DMS 273 treated with DMSO at 0.1 percent for 48 hours (cell line): ENCODE measurements at regions not wholly inside any gene's neighbourhood (a gene's known extent, or its start where the extent isn't known, plus 50 kb on each side); places are given as distances from the start of the nearest gene placed in this dataset.

Experiments
- DNase-seq: peaks from one replicate; lab custom pipeline; 2025; lab: John Stamatoyannopoulos, UW

GRCh38 chr4:34512616-34513015, 1731.7 kb downstream of the ARAP2 start:
- DNase-seq = no peak

GRCh38 chr4:34516524-34516923, 1727.8 kb downstream of the ARAP2 start:
- no peak for DNase-seq

DNA sequence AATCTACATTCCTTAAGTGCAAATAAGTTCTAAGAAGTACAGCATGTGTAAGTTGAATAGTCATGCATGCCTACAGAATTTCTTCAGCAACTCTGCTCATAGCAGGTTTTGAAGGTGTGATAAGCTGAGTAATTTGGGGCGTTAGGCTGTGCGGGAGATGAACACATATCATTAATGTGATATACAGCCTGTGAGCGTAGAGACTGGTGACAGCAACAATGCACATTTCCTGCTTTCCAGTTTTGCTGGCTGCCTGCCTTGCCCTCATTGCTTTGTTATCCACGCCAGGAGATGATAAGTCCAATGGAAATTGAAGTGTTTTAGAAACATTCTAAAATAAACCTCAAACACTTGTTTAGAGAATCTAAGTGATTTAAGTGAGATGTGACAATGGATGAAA, 1709.4 kb downstream of the ARAP2 start:
- DNase-seq = no peak

DNA sequence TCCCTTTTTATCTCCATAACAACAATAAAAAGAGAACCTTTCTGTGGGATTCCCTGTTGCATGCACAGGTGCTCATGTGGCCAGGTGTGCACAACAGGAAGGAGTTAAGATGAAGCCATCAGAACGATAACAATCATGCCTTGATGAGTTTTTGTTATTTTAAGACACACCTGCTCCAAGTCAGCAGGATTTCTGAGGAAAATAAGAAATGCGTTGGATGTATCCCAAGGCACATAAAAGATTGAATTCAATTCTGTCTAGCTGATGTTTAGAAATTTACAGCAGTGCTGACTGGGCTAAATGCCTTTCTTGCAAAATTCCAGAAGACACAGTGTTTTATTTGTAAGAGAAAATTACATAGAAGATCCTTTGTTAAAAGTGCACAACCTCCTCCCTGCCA, 1678.2 kb downstream of the ARAP2 start:
- no peak for DNase-seq

GRCh38 chr4:34572026-34572425, 1672.3 kb downstream of the ARAP2 start:
- DNase-seq = no peak

- no peak for DNase-seq
Measured at GRCh38 chr4:34615315-34615714, 1629.0 kb downstream of the ARAP2 start.

GRCh38 chr4:34619531-34620162, 1624.7 kb downstream of the ARAP2 start:
- no peak for DNase-seq

DNA sequence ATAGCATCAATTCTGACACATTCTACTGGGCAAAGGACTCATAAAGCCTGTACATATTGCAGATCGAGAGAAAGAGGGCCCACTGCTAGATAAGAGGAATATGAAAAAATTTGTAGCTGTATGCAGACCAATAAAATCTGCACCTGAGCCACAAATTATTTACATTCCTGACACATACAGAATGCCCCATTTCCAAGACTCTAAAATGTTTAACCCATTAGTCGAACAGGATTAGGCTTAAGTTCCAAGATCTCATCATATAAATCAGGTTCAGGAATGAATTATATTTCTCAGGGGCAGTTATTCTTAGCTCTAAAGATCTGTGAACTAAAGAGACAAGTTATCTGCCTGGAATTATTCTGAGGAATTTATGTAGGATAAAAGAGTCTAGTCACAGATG, 1615.8 kb downstream of the ARAP2 start:
- no peak for DNase-seq

- DNase-seq = no peak
Measured at GRCh38 chr4:34629451-34629850, 1614.9 kb downstream of the ARAP2 start.

- DNase-seq = no peak
Measured at GRCh38 chr4:34633241-34633640, 1611.1 kb downstream of the ARAP2 start.

DNA sequence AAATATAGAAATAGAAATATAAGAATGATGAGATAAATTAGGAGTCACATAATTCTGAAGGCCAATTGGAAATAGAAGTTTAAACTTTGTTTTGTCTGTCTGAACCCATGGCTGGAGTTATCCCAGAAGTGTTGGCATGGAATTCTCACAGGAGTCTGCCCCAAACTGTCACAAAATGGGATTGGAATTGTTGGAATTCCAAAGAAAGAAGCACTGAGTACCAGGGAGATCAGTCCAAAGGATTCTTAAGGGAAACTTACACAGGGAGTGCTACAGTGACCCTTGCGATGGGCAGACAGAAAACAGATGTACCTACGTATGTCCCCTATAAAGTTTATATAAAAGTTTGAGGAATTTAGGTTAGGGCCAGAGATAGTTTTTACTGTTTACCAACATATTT, 1607.7 kb downstream of the ARAP2 start:
- no peak for DNase-seq

DNA sequence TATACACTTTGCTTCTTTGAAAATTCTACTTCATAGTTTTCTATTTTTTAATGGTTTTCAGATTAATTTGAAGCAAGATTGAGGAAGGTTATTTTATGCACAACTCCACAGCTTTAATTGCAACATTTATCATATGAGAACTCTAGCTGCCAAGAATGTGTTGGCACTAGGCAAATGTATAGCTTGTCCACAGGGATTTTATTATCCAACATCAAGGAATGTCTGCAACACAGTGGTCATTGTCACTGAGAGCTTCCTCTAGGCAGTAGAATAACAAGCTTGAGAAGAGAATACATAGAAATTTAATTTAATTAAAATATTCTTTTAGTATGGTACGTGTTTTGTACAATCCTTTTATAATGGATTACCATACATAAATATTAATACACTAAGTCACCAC, 1600.8 kb downstream of the ARAP2 start:
- DNase-seq = no peak

DNA sequence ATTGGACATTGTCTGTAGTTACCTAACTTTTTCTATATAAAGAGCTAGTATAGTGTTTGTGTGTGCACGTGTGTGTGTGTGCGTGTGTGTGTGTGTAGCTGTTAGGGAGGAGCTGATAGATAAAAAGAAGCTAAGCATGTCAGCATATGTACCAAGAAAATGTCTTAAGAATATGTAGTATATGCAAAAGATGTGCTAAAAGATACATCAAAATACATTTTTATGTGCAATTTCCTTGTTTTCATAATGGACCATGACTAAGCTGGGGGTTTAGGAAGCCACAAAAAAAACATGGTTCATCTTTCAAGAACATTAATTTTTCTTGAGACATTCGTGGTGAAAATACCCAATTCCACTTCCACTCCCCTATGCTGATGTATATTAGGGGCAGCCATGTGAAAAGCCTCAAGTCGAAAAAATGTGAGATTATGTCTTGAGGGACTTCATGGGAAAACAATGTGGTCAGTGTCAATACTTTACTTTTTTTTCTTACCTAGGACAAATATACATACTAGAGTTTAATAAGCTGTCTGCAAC, 1599.7 kb downstream of the ARAP2 start:
- DNase-seq = no peak

GRCh38 chr4:34649716-34650115, 1594.6 kb downstream of the ARAP2 start:
- no peak for DNase-seq

- DNase-seq = no peak
Measured at GRCh38 chr4:34664051-34664450, 1580.3 kb downstream of the ARAP2 start.

DNA sequence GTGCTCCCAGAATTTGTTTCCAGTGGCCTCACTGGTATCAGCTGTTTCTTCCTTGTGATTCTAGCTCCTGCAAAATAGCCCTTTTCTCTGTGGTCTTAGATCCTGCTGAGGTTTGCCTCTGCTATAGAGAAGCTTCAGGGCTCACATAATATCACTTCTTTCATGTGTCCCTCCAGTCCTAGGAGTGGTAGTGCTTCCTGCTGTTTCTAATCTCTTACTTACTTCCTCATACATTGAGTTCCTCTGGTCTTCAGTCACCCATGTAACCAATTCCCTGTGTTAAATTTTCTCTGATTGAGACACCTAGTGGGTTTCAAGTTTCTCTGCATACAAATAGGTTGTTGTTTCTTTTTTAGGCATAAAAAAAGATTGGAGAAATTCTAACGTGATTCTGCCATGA, 1567.9 kb downstream of the ARAP2 start:
- no peak for DNase-seq

- DNase-seq = no peak
Measured at GRCh38 chr4:34678431-34678830, 1565.9 kb downstream of the ARAP2 start.

GRCh38 chr4:34679228-34679627, 1565.1 kb downstream of the ARAP2 start:
- no peak for DNase-seq

DNA sequence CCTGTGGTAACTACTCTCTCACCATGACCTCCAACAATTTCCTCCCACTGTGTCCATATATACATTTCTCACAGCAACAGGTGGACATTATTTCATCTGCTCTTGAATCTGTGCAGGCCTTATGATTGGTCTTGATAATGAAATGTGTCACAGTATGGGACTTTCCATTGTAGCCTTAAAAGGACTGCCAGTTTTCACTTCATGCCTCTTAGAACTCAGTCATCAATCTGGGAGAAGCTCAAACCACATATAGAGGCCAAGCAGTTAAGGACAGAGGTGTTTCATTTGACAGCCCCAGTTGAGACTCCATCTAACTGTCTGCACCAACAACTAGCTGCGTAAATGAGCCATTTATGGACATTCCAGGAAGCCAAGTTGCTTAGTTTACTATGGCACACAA, 1534.8 kb downstream of the ARAP2 start:
- DNase-seq = no peak

- no peak for DNase-seq
Measured at GRCh38 chr4:34718576-34719245, 1525.6 kb downstream of the ARAP2 start.

DNA sequence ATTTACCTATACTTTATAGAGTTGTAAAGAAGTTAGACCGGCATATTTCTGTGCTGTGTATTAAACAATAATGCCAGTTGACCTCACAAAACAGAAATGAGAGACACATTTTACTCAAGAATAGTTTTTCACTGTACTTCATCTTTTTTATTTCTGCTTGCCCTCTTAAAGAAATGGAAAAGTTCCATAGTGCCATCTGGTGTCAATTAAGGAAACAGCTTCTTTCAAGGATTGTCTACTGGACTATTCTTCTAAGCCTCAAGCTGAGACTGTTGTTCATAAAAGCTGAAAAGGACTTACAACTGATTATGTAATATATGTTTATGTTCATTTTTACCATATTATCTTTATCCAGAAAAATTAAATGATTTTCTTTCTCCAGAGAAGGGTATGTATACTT, 1523.7 kb downstream of the ARAP2 start:
- DNase-seq = no peak

GRCh38 chr4:34721835-34722234, 1522.5 kb downstream of the ARAP2 start:
- DNase-seq = no peak

GRCh38 chr4:34723605-34724004, 1520.7 kb downstream of the ARAP2 start:
- DNase-seq = no peak

DNA sequence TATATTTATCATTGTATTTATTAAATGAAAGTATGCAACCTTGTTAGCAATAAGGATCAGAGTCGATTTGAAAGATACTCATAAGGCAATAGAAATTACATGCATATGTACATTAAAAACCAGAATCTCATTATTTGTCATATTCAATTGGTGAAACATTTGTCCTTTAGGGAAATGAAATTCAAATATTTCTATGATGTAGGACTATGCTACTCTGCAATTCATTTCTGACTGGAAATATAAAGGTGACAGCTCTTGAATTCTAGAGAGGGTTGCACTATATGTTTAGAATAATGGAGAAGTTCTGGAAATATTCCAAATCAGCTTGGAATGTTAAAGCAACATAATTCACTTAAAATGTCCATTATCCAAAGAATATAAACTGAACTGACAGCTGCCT, 1519.8 kb downstream of the ARAP2 start:
- no peak for DNase-seq
